HG03280 (cell line): ENCODE measurements at regions not wholly inside any gene's neighbourhood (a gene's known extent, or its start where the extent isn't known, plus 50 kb on each side); places are given as distances from the start of the nearest gene placed in this dataset.

Experiments
- ATAC-seq: cut with Tn5 transposase; IDR thresholded peaks from one replicate; pipeline ENCODE4 v1.9.1; 2021; ENCODE audit warnings: mild to moderate bottlenecking, moderate library complexity; ENCODE audit not compliant: unreplicated experiment

GRCh38 chr9:79120941-79121340, 450.8 kb upstream of the TLE4 start:
- no peak for ATAC-seq

GRCh38 chr9:79123415-79123814, 448.4 kb upstream of the TLE4 start:
- no peak for ATAC-seq

- no peak for ATAC-seq
These were observed 444.1 kb upstream of the TLE4 start for GRCh38 chr9:79127661-79128060.

- ATAC-seq, result no peak
These were observed 441.8 kb upstream of the TLE4 start for GRCh38 chr9:79129865-79130480.

- no peak for ATAC-seq
These were observed 440.5 kb upstream of the TLE4 start for GRCh38 chr9:79131246-79131774.

GRCh38 chr9:79131824-79132377, 439.9 kb upstream of the TLE4 start:
- no peak for ATAC-seq

GRCh38 chr9:79134654-79135053, 437.1 kb upstream of the TLE4 start:
- no peak for ATAC-seq

GRCh38 chr9:79135681-79136415, 435.9 kb upstream of the TLE4 start:
- ATAC-seq, result no peak

GRCh38 chr9:79140751-79141150, 431.0 kb upstream of the TLE4 start:
- no peak for ATAC-seq

GRCh38 chr9:79143211-79143610, 428.6 kb upstream of the TLE4 start:
- no peak for ATAC-seq

- ATAC-seq, result no peak
These were observed 426.3 kb upstream of the TLE4 start for GRCh38 chr9:79145442-79145841.

GRCh38 chr9:79149585-79149984, 422.2 kb upstream of the TLE4 start:
- ATAC-seq, result no peak

GRCh38 chr9:79151791-79152190, 420.0 kb upstream of the TLE4 start:
- ATAC-seq, result no peak

GRCh38 chr9:79152306-79152705, 419.5 kb upstream of the TLE4 start:
- no peak for ATAC-seq

GRCh38 chr9:79154806-79155205, 417.0 kb upstream of the TLE4 start:
- ATAC-seq, result no peak

GRCh38 chr9:79155308-79155707, 416.5 kb upstream of the TLE4 start:
- no peak for ATAC-seq

GRCh38 chr9:79163544-79163943, 408.2 kb upstream of the TLE4 start:
- no peak for ATAC-seq

GRCh38 chr9:79164406-79164805, 407.4 kb upstream of the TLE4 start:
- no peak for ATAC-seq

- ATAC-seq, result no peak
These were observed 406.6 kb upstream of the TLE4 start for GRCh38 chr9:79165020-79165780.

- ATAC-seq, result no peak
These were observed 405.8 kb upstream of the TLE4 start for GRCh38 chr9:79166005-79166404.

- ATAC-seq, result no peak
These were observed 401.1 kb upstream of the TLE4 start for GRCh38 chr9:79170643-79171042.
